A549 (cell line): ENCODE measurements at regions not wholly inside any gene's neighbourhood (a gene's known extent, or its start where the extent isn't known, plus 50 kb on each side); places are given as distances from the start of the nearest gene placed in this dataset.

Experiments used
- ATAC-seq, 2 experiments: fragments of 200-7000 bp in 1 of 2; fragments of >200 bp in 1 of 2; cut with Nextera tagmentation in 1 of 2; cut with Tn5 transposase in 1 of 2; 3 replicates each; pipeline versions ENCODE4 v1.8.0 to v1.9.1; 2018 to 2020; ENCODE audit warnings: mild to moderate bottlenecking in 1 of 2, moderate library complexity in 1 of 2
- CTCF ChIA-PET: fragments of 300-600 bp; sonication (Branson Sonifier 250); formaldehyde crosslinking; extraction: SDS; loops from one replicate; lab custom pipeline; 2021; ENCODE audit warnings: antibody characterized with exemption, inconsistent platforms; lab: Yijun Ruan, JAX
- POLR2A ChIA-PET: fragments of 350-600 bp; formaldehyde crosslinking; extraction: SDS; loops from one replicate; lab custom pipeline; 2021; ENCODE audit warnings: antibody characterized with exemption, inconsistent platforms; lab: Yijun Ruan, JAX
- DNase-seq, 2 experiments: peaks; one replicate each; pipeline versions ENCODE4 v3.0.0 to v3.0.0-alpha.2; 2011 to 2016; ENCODE audit warnings: low read depth in 1 of 2, low spot score in 1 of 2
- FAIRE-seq: peaks from 2 replicates; lab custom pipeline; 2011; peaks lifted over from hg19 to GRCh38; lab: Jason Lieb, UNC
- H3K27ac ChIP-seq, 2 experiments: fragments of >200 bp; sonication (Bioruptor Twin); formaldehyde crosslinking; 3 replicates each; pipeline ENCODE4 v1.5.1; 2016 to 2017
- H3K4me1 ChIP-seq: fragments of >200 bp; sonication (Bioruptor Twin); formaldehyde crosslinking; 3 replicates; pipeline ENCODE4 v1.6.1; 2016
- H3K4me2 ChIP-seq: fragments of >200 bp; sonication (Bioruptor Twin); formaldehyde crosslinking; 3 replicates; pipeline ENCODE4 v1.6.1; 2016
- H3K4me3 ChIP-seq: fragments of >200 bp; sonication (Bioruptor Twin); formaldehyde crosslinking; 3 replicates; pipeline ENCODE4 v1.5.1; 2016
- H3K9me3 ChIP-seq: fragments of >200 bp; sonication (Bioruptor Twin); formaldehyde crosslinking; 3 replicates; pipeline ENCODE4 v1.6.1; 2016
- ATOH8 ChIP-seq: fragments of 250-450 bp; sonication (Bioruptor Pico); IDR thresholded peaks from 2 replicates; pipeline ENCODE4 v1.5.0; 2020; ENCODE audit warnings: low read depth, mild to moderate bottlenecking, moderate library complexity
- BHLHE40 ChIP-seq: IDR thresholded peaks from 2 replicates; pipeline ENCODE4 v1.6.1; 2012; ENCODE audit warnings: low read depth, low read length, inconsistent platforms
- CBX8 ChIP-seq: fragments of 200-600 bp; sonication (generic); IDR thresholded peaks from 2 replicates; pipeline ENCODE4 v1.6.1; 2016
- CEBPB ChIP-seq, 2 experiments: fragments of >200 bp in 1 of 2; sonication (Bioruptor Twin) in 1 of 2; formaldehyde crosslinking in 1 of 2; IDR thresholded peaks; 2 replicates each; pipeline ENCODE4 v1.6.1; 2012 to 2016
- CHD4 ChIP-seq: fragments of 200-600 bp; sonication (generic); IDR thresholded peaks from 2 replicates; pipeline ENCODE4 v1.6.1; 2016; ENCODE audit warnings: antibody characterized with exemption, mild to moderate bottlenecking, borderline replicate concordance
- EHMT2 ChIP-seq: fragments of 200-600 bp; sonication (generic); IDR thresholded peaks from 2 replicates; pipeline ENCODE4 v1.6.1; 2016; ENCODE audit warnings: antibody characterized with exemption, low read depth, mild to moderate bottlenecking, moderate library complexity
- ELK1 ChIP-seq: fragments of 150-350 bp; IDR thresholded peaks from 2 replicates; pipeline ENCODE4 v1.6.1; 2014; ENCODE audit warnings: low read depth, mild to moderate bottlenecking, low read length
- EP300 ChIP-seq, 2 experiments: fragments of >200 bp; sonication (Bioruptor Twin); formaldehyde crosslinking; IDR thresholded peaks; 2 replicates in 1 of 2; 3 replicates in 1 of 2; pipeline ENCODE4 v1.6.1; 2016 to 2017
- GATA3 ChIP-seq: IDR thresholded peaks from 2 replicates; pipeline ENCODE4 v1.6.1; 2012; ENCODE audit warnings: borderline replicate concordance
- HDAC2 ChIP-seq: fragments of 200-600 bp; sonication (generic); IDR thresholded peaks from 2 replicates; pipeline ENCODE4 v1.6.1; 2016
- HEYL ChIP-seq: fragments of 250-450 bp; sonication (Bioruptor Pico); IDR thresholded peaks from 2 replicates; pipeline ENCODE4 v1.8.0; 2021; ENCODE audit warnings: mild to moderate bottlenecking, moderate library complexity
- HOXB13 ChIP-seq: fragments of 250-450 bp; sonication (Bioruptor Pico); IDR thresholded peaks from 2 replicates; pipeline ENCODE4 v1.5.0; 2020; ENCODE audit warnings: low read depth, mild to moderate bottlenecking, moderate library complexity
- HOXB5 ChIP-seq: fragments of 250-450 bp; sonication (Bioruptor Pico); IDR thresholded peaks from 2 replicates; pipeline ENCODE4 v1.5.0; 2020; ENCODE audit warnings: mild to moderate bottlenecking, moderate library complexity
- JUNB ChIP-seq: fragments of >200 bp; sonication (Bioruptor Twin); formaldehyde crosslinking; IDR thresholded peaks from 2 replicates; pipeline ENCODE4 v1.6.1; 2016
- KDM1A ChIP-seq: fragments of 200-600 bp; sonication (generic); IDR thresholded peaks from 2 replicates; pipeline ENCODE4 v1.6.1; 2016; ENCODE audit warnings: low read depth, mild to moderate bottlenecking
- KDM5A ChIP-seq: fragments of 200-600 bp; sonication (generic); IDR thresholded peaks from 2 replicates; pipeline ENCODE4 v1.6.1; 2016; ENCODE audit warnings: antibody characterized with exemption, mild to moderate bottlenecking
- MYC ChIP-seq: IDR thresholded peaks from 2 replicates; pipeline ENCODE4 v1.6.1; 2012; ENCODE audit warnings: mild to moderate bottlenecking, inconsistent platforms, low read length, improper control_type of control experiment, borderline replicate concordance
- PHF8 ChIP-seq: fragments of 200-600 bp; sonication (generic); IDR thresholded peaks from 2 replicates; pipeline ENCODE4 v1.6.1; 2016; ENCODE audit warnings: low read depth, mild to moderate bottlenecking, antibody characterized with exemption, moderate library complexity, borderline replicate concordance
- POLR2A ChIP-seq: IDR thresholded peaks from 2 replicates; pipeline ENCODE4 v1.6.1; 2012; ENCODE audit warnings: mild to moderate bottlenecking, low read length
- TP53 ChIP-seq: fragments of 250-450 bp; sonication (Bioruptor Pico); IDR thresholded peaks from 2 replicates; pipeline ENCODE4 v1.5.0; 2021; ENCODE audit warnings: mild to moderate bottlenecking, moderate library complexity
- WGBS: methylation state at CpG from one replicate; pipeline ENCODE4 v1.1.6; 2017; ENCODE audit errors: missing lambda C conversion rate; 5-methylcytosine and 5-hydroxymethylcytosine counted together
- TF ChIP-seq, protein P1 (sequence below): fragments of >200 bp; sonication (Bioruptor Twin); formaldehyde crosslinking; IDR thresholded peaks from 2 replicates; pipeline ENCODE4 v1.6.1; 2016
- TF ChIP-seq, protein P2 (sequence below): fragments of >200 bp; sonication (Bioruptor Twin); formaldehyde crosslinking; IDR thresholded peaks from 3 replicates; pipeline ENCODE4 v1.6.1; 2016

GRCh38 chr3:106381939-106382335 is 513.1 kb upstream of the CBLB start:
- no peak for DNase-seq
- Histone ChIP-seq H3K9me3 (no peaks in the 10 kb centered on the region), H3K27ac (no peak overlapping the region), H3K4me2 (no peak overlapping the region), H3K4me3 (no peak overlapping the region), H3K4me1 (no peaks in the 10 kb centered on the region)
- TF ChIP-seq HDAC2 (no peak), PHF8 (no peak), KDM1A (no peak), CBX8 (no peak)
- TF ChIP-seq, protein P1, sequence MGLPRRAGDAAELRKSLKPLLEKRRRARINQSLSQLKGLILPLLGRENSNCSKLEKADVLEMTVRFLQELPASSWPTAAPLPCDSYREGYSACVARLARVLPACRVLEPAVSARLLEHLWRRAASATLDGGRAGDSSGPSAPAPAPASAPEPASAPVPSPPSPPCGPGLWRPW = no peak
- ATAC-seq = no peak
- ChIA-PET CTCF (no interaction called here), POLR2A (no interaction called here)
- FAIRE-seq = no peak

DNA sequence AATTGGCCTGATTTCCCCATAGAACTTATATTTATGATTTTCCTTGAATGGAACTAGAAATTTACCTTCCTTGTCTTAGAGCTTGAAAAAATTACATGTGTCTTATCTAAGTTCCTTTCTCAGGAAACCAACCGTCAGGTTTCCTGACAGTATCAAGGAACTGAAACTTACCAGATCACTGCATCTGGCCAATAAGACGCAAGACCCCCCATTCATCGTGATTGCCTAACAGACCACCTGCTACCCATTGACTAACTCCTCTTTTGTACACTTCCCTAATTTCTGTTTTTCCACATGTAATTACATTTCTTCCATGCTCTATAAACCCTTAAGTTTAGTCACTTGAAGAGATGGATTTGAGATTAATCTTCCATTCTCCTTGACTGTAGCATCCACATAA is 517.2 kb upstream of the CBLB start:
- no peak for ATAC-seq

DNA sequence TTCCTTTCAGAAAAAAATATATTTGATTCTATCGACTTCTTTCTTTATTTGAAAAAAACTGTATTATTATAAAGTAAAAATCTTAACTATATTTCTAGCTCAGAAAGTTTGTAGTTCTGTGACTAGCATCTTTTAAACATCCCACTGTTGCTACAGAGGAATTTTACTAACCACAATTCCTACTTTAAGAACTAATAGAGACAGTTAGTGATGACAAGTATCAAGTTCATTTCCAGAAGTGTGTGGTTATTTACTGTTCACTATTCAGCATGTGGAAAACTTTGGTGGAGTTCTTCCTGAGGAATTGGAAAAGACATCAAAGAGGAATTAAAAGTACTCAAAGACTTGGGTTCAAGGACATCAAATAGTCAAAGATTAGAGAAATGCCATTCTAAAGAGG is 524.1 kb upstream of the CBLB start:
- Histone ChIP-seq H3K9me3 (no peaks in the 10 kb centered on the region), H3K4me1 (no peaks in the 10 kb centered on the region), H3K27ac (no peak overlapping the region), H3K4me3 (no peak overlapping the region), H3K4me2 (no peak overlapping the region)
- no peak for FAIRE-seq
- ChIA-PET CTCF (no interaction called here), POLR2A (no interaction called here)
- WGBS = 12% methylated on average over 1 of the region's 1 CpG
- no peak for DNase-seq
- TF ChIP-seq HOXB13 (CRISPR knock-in tag) (no peak), HEYL (CRISPR knock-in tag) (no peak), EP300 (IDR thresholded peaks at IDR 0.05) (no peak), BHLHE40 (no peak), EHMT2 (no peak), JUNB (no peak), TP53 (CRISPR knock-in tag) (no peak), HDAC2 (no peak), CEBPB (IDR thresholded peaks at IDR 0.05) (no peak)
- ATAC-seq = no peak

More for the DNA sequence above, 517.2 kb upstream of the CBLB start:
- no peak overlapping the region for H3K4me2 ChIP-seq
- FAIRE-seq (no peak), DNase-seq (no peak)
- WGBS = 73% methylated on average over 3 of the region's 3 CpGs
- TF ChIP-seq, protein P2, sequence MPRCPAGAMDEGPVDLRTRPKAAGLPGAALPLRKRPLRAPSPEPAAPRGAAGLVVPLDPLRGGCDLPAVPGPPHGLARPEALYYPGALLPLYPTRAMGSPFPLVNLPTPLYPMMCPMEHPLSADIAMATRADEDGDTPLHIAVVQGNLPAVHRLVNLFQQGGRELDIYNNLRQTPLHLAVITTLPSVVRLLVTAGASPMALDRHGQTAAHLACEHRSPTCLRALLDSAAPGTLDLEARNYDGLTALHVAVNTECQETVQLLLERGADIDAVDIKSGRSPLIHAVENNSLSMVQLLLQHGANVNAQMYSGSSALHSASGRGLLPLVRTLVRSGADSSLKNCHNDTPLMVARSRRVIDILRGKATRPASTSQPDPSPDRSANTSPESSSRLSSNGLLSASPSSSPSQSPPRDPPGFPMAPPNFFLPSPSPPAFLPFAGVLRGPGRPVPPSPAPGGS = no peak
- TF ChIP-seq HOXB5 (CRISPR knock-in tag) = no peak
- TF ChIP-seq POLR2A = no peak
- no peak for TF ChIP-seq ATOH8 (CRISPR knock-in tag)
- no peak for TF ChIP-seq BHLHE40
- no peak for TF ChIP-seq KDM5A
- no peak for TF ChIP-seq CHD4
- TF ChIP-seq MYC = no peak
- no peak for TF ChIP-seq ELK1
- TF ChIP-seq GATA3 = no peak
- TF ChIP-seq TP53 (CRISPR knock-in tag) = no peak
- no peak for TF ChIP-seq EP300 (IDR thresholded peaks at IDR 0.05)
- TF ChIP-seq CEBPB (IDR thresholded peaks at IDR 0.05) = no peak
- TF ChIP-seq HDAC2 = no peak
- ChIA-PET POLR2A (no interaction called here), CTCF (interaction anchor here (1.7 kb wide), 1 partner anchor 10 kb away, joined by 4 read pairs; no protein-coding TSS in a partner anchor)
- no peak overlapping the region for H3K27ac ChIP-seq
- no peak overlapping the region for H3K4me3 ChIP-seq
- no peaks in the 10 kb centered on the region for H3K9me3 ChIP-seq
- H3K4me1 ChIP-seq = no peaks in the 10 kb centered on the region
